Epidermal melanocyte (primary cell): ENCODE measurements at regions not wholly inside any gene's neighbourhood (a gene's known extent, or its start where the extent isn't known, plus 50 kb on each side); places are given as distances from the start of the nearest gene placed in this dataset.
"Not testable (repeated sequence)": the region's sequence is repeated elsewhere in the genome, so short reads cannot be mapped to it uniquely, and the experiment has no call there.

Source experiments
- DNase-seq: peaks from one replicate; pipeline ENCODE4 v3.0.0; 2011; ENCODE audit warnings: low spot score; ENCODE audit not compliant: insufficient read length

GRCh38 chr18:56444201-56444600 is 194.2 kb downstream of the TXNL1 start:
- no peak for DNase-seq

DNA sequence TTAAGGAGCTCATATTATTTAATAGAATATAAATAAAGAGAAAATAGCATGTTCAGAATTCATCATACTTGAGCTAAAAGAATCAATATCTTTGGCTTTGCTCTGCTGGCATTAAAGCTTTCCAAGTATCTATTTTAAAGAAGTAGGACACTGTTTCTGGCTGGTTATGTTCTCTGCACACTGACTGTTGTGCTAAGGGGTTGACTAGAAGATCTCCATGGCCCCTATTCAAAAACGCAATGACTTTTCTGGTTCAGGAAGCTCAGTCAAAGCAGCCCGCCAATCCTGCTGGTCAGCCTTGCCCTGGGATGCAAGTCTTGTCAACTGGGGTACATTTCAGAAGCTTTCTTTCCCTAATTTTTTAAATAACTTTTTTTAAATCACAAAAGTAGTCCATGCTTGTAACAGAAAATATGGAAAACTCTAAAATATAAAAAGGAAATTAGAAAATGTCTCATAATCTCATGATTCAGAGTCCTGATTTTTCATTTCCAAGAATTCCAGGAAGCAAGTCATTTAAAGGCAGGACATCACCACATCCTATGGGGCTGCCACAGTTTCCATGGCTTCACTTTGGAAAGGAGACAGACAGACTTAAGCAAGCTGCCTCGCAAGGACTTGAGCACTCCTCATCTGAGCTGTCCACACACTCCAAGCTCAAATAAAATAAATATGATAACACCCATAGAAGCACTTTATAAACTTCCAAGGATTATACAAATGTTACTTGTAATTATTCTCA is 195.1 kb downstream of the TXNL1 start:
- DNase-seq = no peak

DNA sequence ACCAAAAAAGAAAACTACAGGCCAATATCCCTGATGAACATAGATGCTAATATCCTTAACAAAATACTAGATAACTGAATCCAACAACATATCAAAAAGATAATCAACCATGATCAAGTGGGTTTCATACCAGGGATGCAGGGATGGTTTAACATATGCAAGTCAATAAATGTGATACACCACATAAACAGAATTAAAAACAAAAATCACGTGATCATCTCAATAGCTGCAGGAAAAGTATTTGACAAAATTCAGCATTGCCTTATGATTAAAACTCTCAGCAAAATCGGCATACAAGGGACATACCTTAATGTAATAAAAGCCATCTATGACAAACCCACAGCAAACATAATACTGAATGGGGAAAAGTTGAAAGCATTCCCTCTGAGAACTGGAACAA is 199.9 kb downstream of the TXNL1 start:
- DNase-seq = not testable (repeated sequence)

GRCh38 chr18:56436651-56437050 is 201.7 kb downstream of the TXNL1 start:
- no peak for DNase-seq

GRCh38 chr18:56433919-56434318 is 204.5 kb downstream of the TXNL1 start:
- no peak for DNase-seq

DNA sequence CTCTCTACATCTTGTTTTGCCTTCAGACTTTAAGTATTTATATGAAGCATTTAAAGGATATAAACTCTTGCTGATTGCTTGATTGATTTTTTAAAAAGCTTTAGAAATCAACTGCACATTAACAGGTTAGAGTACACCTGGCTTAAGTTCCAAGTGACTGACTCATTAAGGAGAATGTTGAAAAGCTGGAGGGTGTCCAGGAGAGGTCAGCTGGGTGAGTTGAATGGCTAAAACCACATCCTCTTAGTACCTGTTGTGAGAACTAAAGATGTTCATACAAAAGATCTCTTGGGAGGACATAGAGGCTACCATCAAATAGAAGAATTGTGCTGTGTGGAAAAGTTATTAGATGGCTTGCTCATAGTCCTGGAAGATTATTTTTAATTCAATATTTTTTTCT is 206.8 kb downstream of the TXNL1 start:
- DNase-seq = no peak

- no peak for DNase-seq
Observed at GRCh38 chr18:56423626-56424025, 214.8 kb downstream of the TXNL1 start.

- no peak for DNase-seq
Observed at GRCh38 chr18:56421647-56422046, 216.7 kb downstream of the TXNL1 start.

- not testable (repeated sequence) for DNase-seq
Observed at GRCh38 chr18:56420868-56421267, 217.5 kb downstream of the TXNL1 start.

DNA sequence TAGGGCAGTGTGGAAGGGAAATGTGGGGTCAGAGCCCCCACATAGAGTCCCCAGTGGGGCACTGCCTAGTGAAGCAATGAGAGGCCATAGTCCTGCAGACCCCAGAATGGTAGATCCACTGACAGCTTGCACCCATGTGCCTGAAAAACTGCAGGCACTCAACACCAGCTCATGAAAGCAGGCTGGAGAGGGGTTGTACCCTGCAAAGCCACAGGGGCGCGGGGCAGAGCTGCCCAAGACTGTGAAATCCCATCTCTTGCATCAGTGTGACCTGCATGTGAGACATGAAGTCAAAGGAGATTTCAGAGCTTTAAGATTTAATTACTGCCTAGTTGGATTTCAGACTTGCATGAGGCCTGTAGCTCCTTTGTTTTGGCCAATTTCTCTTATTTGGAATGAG is 224.0 kb downstream of the TXNL1 start:
- no peak for DNase-seq

GRCh38 chr18:56413862-56414261 is 224.5 kb downstream of the TXNL1 start:
- no peak for DNase-seq

DNA sequence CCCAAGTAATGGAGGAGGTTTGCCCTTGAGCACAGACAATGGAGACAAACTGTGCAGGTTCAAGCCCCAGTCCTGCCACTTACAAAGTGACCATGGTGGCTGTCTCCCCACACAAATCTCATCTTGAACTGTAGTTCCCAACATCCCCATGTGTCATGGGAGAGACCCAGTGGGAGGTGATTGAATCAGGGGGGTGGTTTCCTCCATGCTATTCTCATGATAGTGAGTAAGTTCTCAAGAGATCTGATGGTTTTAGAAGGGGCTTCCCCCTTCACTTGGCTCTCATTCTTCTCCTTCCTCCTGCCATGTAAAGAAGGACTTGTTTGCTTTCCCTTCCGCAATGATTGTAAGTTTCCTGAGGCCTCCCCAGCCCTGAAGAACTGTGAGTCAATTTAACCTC is 225.4 kb downstream of the TXNL1 start:
- DNase-seq = no peak

GRCh38 chr18:56409736-56410135 is 228.7 kb downstream of the TXNL1 start:
- DNase-seq = no peak

DNA sequence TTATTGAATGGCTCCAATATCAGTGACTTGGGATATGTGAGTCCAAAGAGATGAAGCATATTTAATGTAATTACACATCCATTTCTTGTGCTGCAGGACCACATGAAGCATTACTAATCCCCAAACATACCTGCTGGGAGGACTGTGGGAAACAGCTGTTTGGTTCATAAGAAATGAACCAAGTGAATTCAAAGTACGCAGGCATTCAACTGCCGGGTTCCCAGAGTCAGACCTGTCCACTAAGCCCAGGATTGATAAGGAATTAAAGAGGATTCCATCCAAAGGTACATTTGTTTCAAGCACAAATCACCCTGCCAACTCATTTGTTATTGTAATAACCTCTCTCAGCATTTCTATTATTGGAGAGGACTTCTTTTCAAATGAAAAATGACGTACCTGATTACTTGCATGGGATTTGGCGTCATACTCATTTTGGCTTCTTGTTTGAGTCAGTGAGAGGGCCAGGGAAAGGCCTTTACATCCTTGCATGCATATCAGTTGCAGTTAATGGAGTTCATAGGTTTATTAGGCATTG is 230.7 kb downstream of the TXNL1 start:
- DNase-seq = no peak

DNA sequence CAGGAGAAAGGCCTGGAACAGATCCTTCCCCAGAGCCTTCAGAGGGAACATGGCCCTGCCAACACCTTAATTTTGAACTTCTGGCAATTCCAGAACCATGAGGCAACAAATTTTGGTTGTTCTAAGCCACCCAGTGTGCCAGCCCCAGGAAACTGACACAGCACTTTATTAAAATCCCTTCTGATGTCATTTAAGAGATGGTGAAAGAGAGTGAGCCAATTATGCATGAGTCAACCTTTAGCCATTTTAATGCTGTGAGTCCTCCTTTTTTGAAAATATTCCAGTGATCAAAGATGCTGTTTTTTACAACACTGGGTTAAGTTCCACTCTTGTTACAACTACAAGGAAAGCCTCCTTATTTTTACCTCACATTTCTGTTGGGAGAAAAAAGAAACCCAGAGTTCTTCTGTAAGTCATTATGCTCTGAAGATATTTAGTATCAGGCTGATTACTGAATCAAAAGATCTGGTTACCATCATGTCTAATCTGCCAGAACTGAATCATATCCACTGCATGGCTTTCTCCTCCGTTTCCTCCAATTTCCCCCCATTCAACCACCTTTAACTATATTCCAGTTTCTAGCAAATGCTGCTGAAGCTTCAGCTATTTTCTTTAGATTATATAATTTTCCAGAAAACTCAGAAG is 235.4 kb downstream of the TXNL1 start:
- no peak for DNase-seq

DNA sequence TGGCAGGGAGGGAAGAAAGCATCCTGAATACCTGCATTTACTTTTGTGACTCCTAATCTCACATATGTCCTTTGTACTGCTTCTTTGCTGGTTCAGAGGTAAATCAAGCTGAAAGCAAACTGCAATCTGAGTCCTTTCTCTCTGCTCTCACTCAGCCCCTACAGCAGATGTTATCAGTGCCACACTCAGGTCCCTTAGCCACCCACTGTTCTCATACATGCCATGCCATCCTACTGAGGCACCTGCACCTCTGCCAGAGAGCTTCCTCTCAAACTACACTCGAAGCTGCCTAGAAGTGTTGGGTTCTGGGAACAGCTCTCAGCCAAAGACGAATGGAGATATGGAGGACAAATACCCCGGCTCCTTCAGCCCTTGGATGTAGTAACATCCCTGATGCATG is 244.5 kb downstream of the TXNL1 start:
- no peak for DNase-seq

GRCh38 chr18:56391931-56392590 is 246.3 kb downstream of the TXNL1 start:
- no peak for DNase-seq

GRCh38 chr18:56390626-56391025 is 247.8 kb downstream of the TXNL1 start:
- no peak for DNase-seq

GRCh38 chr18:56389190-56389589 is 249.2 kb downstream of the TXNL1 start:
- DNase-seq = no peak

- DNase-seq = no peak
Observed at GRCh38 chr18:56388571-56388970, 249.8 kb downstream of the TXNL1 start.

GRCh38 chr18:56386856-56387255 is 251.5 kb downstream of the TXNL1 start:
- no peak for DNase-seq

GRCh38 chr18:56383349-56383748 is 255.0 kb downstream of the TXNL1 start:
- no peak for DNase-seq
